HEK293T (cell line): ENCODE measurements at regions not wholly inside any gene's neighbourhood (a gene's known extent, or its start where the extent isn't known, plus 50 kb on each side); places are given as distances from the start of the nearest gene placed in this dataset.

Experiments used
- CTCF ChIA-PET: fragments of 350-600 bp; formaldehyde crosslinking; extraction: SDS; loops from one replicate; lab custom pipeline; 2021; ENCODE audit warnings: antibody characterized with exemption, inconsistent platforms; lab: Yijun Ruan, JAX
- POLR2A ChIA-PET: fragments of 350-600 bp; formaldehyde crosslinking; extraction: SDS; loops from one replicate; lab custom pipeline; 2020; ENCODE audit warnings: antibody characterized with exemption, inconsistent platforms; lab: Yijun Ruan, JAX
- DNase-seq: peaks from one replicate; pipeline ENCODE4 v3.0.0; 2012; ENCODE audit warnings: mixed read lengths; ENCODE audit errors: extremely low spot score
- ARNT ChIP-seq: fragments of 450-650 bp; IDR thresholded peaks from 2 replicates; pipeline ENCODE4 v1.6.1; 2017; ENCODE audit warnings: mild to moderate bottlenecking
- BHLHE40 ChIP-seq: fragments of 450-650 bp; IDR thresholded peaks from 2 replicates; pipeline ENCODE4 v1.6.1; 2016; ENCODE audit warnings: mild to moderate bottlenecking, moderate library complexity, borderline replicate concordance
- CTBP1 ChIP-seq: fragments of 450-650 bp; IDR thresholded peaks from 2 replicates; pipeline ENCODE4 v1.6.1; 2016; ENCODE audit warnings: borderline replicate concordance
- ELF4 ChIP-seq: fragments of 450-650 bp; IDR thresholded peaks from 2 replicates; pipeline ENCODE4 v1.6.1; 2017; ENCODE audit warnings: antibody characterized with exemption
- FOXA1 ChIP-seq: fragments of 450-650 bp; IDR thresholded peaks from 2 replicates; pipeline ENCODE4 v1.6.1; 2016; ENCODE audit warnings: mild to moderate bottlenecking
- FOXK2 ChIP-seq: fragments of 450-650 bp; IDR thresholded peaks from 2 replicates; pipeline ENCODE4 v1.6.1; 2016; ENCODE audit warnings: mild to moderate bottlenecking
- FOXM1 ChIP-seq: fragments of 450-650 bp; IDR thresholded peaks from 2 replicates; pipeline ENCODE4 v1.6.1; 2017; ENCODE audit warnings: mild to moderate bottlenecking, borderline replicate concordance
- HDGF ChIP-seq: fragments of 450-650 bp; IDR thresholded peaks from 2 replicates; pipeline ENCODE4 v1.6.1; 2017; ENCODE audit warnings: antibody characterized with exemption, borderline replicate concordance
- L3MBTL2 ChIP-seq: fragments of 450-650 bp; conservative IDR thresholded peaks from 2 replicates; pipeline ENCODE4 v1.6.1; 2016; ENCODE audit warnings: mild to moderate bottlenecking
- LEF1 ChIP-seq: fragments of 450-650 bp; IDR thresholded peaks from 2 replicates; pipeline ENCODE4 v1.6.1; 2017; ENCODE audit warnings: mild to moderate bottlenecking, borderline replicate concordance
- NFRKB ChIP-seq: fragments of 450-650 bp; IDR thresholded peaks from 2 replicates; pipeline ENCODE4 v1.6.1; 2016; ENCODE audit warnings: mild to moderate bottlenecking, moderate library complexity
- SP1 ChIP-seq: fragments of 450-650 bp; IDR thresholded peaks from 2 replicates; pipeline ENCODE4 v1.6.1; 2017
- SUZ12 ChIP-seq: fragments of 450-650 bp; IDR thresholded peaks from 2 replicates; pipeline ENCODE4 v1.6.1; 2016; ENCODE audit warnings: mild to moderate bottlenecking
- TARDBP ChIP-seq: fragments of 450-650 bp; IDR thresholded peaks from 2 replicates; pipeline ENCODE4 v1.6.1; 2016
- ZNF384 ChIP-seq: fragments of 450-650 bp; IDR thresholded peaks from 2 replicates; pipeline ENCODE4 v1.6.1; 2016
- TF ChIP-seq, protein P1 (sequence below): fragments of 450-650 bp; IDR thresholded peaks from 2 replicates; pipeline ENCODE4 v1.6.1; 2016

DNA sequence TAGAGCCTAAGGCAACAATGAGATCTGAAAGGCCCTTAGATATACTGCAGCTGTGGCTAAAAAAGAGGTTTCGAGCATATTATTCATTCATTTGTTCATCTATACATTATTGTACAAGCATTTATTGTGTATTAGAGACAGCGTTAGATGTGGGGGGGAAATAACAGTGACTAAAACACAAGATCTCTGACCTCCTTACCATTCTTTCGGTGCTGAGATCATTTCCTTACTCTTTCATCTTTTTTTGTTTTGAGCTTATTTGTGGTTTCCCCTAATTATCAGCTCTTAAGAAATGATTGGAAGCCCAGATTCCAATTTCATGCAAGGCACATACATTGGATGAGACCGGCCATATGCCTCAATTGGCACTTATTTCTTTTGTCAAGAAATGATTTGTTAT is 113.2 kb downstream of the SEC61B start:
- CTCF ChIA-PET = no interaction called here
- DNase-seq = no peak
- TF ChIP-seq NFRKB (no peak), FOXM1 (no peak)
- POLR2A ChIA-PET = no interaction called here

DNA sequence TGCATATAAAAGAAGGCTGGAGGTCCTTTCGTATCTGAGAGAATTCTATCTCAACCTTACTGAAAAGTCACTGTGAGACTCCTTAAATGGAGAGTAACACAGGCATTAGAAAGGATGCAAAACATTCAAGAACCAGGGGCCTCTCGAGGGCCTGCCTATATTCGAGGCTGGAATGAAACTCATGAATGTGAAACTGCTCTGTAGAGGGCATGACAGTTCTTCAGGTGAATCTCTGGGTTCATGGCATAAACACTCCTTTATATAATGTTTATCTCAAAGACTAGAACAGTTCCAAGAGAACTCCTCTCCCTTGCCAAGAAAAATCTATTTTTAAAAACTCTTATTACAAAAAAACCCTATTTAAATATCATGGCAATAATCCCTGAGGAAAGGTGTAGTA is 113.9 kb downstream of the SEC61B start:
- DNase-seq = no peak
- CTCF ChIA-PET = no interaction called here
- TF ChIP-seq ARNT = no peak
- TF ChIP-seq NFRKB = no peak
- TF ChIP-seq FOXK2 = no peak
- TF ChIP-seq CTBP1 = no peak
- no peak for TF ChIP-seq SP1
- TF ChIP-seq FOXM1 = no peak
- TF ChIP-seq BHLHE40 = no peak
- TF ChIP-seq, protein P1, sequence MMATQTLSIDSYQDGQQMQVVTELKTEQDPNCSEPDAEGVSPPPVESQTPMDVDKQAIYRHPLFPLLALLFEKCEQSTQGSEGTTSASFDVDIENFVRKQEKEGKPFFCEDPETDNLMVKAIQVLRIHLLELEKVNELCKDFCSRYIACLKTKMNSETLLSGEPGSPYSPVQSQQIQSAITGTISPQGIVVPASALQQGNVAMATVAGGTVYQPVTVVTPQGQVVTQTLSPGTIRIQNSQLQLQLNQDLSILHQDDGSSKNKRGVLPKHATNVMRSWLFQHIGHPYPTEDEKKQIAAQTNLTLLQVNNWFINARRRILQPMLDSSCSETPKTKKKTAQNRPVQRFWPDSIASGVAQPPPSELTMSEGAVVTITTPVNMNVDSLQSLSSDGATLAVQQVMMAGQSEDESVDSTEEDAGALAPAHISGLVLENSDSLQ = no peak
- no peak for TF ChIP-seq SUZ12
- TF ChIP-seq LEF1 = no peak
- TF ChIP-seq L3MBTL2 = no peak
- no peak for TF ChIP-seq FOXA1
- no peak for TF ChIP-seq ELF4
- TF ChIP-seq ZNF384 = no peak
- POLR2A ChIA-PET = no interaction called here

DNA sequence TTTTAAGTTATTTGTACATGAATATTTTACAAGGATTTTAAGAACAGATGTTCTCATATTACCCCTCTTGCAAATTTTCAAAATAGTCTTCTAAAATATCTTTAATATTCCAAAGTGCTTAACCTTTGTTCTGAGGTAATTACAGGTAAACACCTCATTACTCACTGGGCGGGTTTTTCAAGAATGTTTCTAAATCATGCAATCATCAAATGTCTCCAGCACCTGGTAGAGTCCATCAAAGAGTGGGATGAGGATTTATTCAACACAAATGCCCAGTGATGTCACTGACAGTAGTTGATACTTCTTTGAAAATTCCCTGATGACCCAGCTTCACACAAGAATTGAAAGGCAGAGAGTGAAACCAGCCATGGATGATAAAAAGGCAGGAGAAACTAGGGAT is 114.4 kb downstream of the SEC61B start:
- no peak for DNase-seq
- ChIA-PET POLR2A (no interaction called here), CTCF (no interaction called here)
- TF ChIP-seq ARNT (no peak), CTBP1 (no peak), L3MBTL2 (no peak), LEF1 (no peak), SP1 (no peak), HDGF (no peak), NFRKB (no peak), ZNF384 (no peak), FOXK2 (no peak), TARDBP (no peak), ELF4 (no peak), BHLHE40 (no peak), SUZ12 (no peak), FOXM1 (no peak), FOXA1 (no peak)
- TF ChIP-seq, protein P1 = no peak

DNA sequence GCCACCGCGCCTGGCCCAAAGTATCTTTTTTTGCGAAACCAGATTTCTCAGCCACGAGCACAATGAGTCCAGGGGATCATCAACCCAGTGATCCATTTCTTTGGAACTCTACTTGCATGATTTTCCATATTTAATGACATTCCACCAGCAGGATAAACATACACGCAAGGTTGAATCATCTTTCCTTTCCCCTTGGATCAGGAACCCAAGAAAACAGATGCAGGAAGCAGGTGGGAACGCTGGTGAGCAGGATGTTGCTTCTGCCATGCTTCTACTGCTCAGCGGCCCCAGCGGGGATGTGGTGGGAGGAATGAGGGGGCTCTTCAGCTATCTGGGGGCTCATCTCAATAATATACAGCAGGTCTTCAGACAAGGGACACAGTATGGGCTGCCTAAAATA is 118.2 kb downstream of the SEC61B start:
- POLR2A ChIA-PET = no interaction called here

DNA sequence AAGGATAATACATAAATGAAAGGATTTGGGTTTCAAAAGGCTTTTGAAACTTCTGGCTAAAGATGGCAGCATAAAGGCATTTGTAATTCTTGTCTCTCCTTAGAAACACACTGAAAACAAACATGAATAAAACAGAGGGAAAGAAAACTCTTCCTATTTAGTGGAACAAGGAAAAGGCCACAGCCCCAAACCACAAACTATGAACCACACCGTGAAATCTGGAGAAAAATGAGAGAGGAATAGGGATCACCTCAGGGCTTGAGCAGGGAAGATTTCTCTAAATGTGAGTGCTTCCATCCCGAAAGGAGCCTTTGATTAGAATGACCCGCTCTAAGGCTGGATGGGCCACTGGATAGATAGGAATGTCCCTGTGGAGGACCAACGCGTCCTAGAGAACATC is 119.6 kb downstream of the SEC61B start:
- CTCF ChIA-PET = no interaction called here
- DNase-seq = no peak
- TF ChIP-seq SUZ12 = no peak
- no peak for TF ChIP-seq FOXA1
- TF ChIP-seq, protein P1 = no peak
- TF ChIP-seq SP1 = no peak
- no peak for TF ChIP-seq L3MBTL2
- TF ChIP-seq ZNF384 = no peak
- TF ChIP-seq ELF4 = no peak
- TF ChIP-seq HDGF = no peak
- TF ChIP-seq ARNT = no peak
- no peak for TF ChIP-seq TARDBP
- TF ChIP-seq FOXK2 = no peak
- TF ChIP-seq FOXM1 = no peak
- TF ChIP-seq CTBP1 = no peak
- no peak for TF ChIP-seq BHLHE40
- POLR2A ChIA-PET = no interaction called here

More for the DNA sequence above, 118.2 kb downstream of the SEC61B start:
- CTCF ChIA-PET = no interaction called here
- no peak for DNase-seq
- TF ChIP-seq FOXM1 (no peak), TARDBP (no peak), ZNF384 (no peak), BHLHE40 (no peak), HDGF (no peak), ARNT (no peak), SUZ12 (no peak), SP1 (no peak), CTBP1 (no peak), LEF1 (no peak), FOXK2 (no peak), ELF4 (no peak), FOXA1 (no peak), NFRKB (no peak), L3MBTL2 (no peak)
- TF ChIP-seq, protein P1 = no peak

DNA sequence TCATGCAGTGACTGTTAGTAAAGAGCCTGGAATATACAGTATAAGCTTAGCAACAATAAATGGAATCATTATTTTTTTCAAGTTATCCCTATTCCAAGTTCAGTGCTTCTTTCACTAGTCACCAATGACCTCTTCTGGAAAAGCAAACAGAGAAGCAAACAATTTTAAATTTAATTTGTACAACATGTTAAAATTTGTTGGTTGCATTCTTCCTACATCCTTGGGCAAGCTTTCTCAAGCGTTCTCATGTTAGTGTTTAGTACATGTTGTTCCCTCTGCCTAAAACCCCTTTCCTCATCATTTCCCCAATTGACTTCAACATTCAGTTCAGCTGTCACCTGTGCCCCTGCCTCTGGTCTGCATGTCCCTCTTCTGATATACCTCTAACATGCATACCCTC is 123.4 kb downstream of the SEC61B start:
- CTCF ChIA-PET = no interaction called here
- no peak for DNase-seq
- TF ChIP-seq ELF4 (no peak), ARNT (no peak), SP1 (no peak), LEF1 (no peak), HDGF (no peak), NFRKB (no peak), FOXM1 (no peak), CTBP1 (no peak), L3MBTL2 (no peak), BHLHE40 (no peak), TARDBP (no peak)
- TF ChIP-seq, protein P1 = no peak
- POLR2A ChIA-PET = no interaction called here
